Ecto neural progenitor cell (in vitro differentiated cells): ENCODE measurements at regions not wholly inside any gene's neighbourhood (a gene's known extent, or its start where the extent isn't known, plus 50 kb on each side); places are given as distances from the start of the nearest gene placed in this dataset.

Experiments used
- DNase-seq: peaks from one replicate; pipeline ENCODE4 v3.0.0-alpha.2; 2018; ENCODE audit warnings: low spot score

GRCh38 chr16:35733971-35734702, 2274.7 kb downstream of the TP53TG3F start:
- DNase-seq: no peak

GRCh38 chr16:35734728-35735402, 2275.5 kb downstream of the TP53TG3F start:
- DNase-seq: no peak

GRCh38 chr16:35735403-35736251, 2276.2 kb downstream of the TP53TG3F start:
- no peak for DNase-seq

- DNase-seq: no peak
These were observed 2277.1 kb downstream of the TP53TG3F start for GRCh38 chr16:35736546-35736945.

- no peak for DNase-seq
These were observed 2277.7 kb downstream of the TP53TG3F start for GRCh38 chr16:35737076-35737475.

- DNase-seq: no peak
These were observed 2282.1 kb downstream of the TP53TG3F start for GRCh38 chr16:35741546-35741945.

- DNase-seq: no peak
These were observed 2283.8 kb downstream of the TP53TG3F start for GRCh38 chr16:35743101-35743692.

GRCh38 chr16:35744084-35744483, 2284.7 kb downstream of the TP53TG3F start:
- no peak for DNase-seq

- no peak for DNase-seq
These were observed 2285.3 kb downstream of the TP53TG3F start for GRCh38 chr16:35744726-35745125.

- DNase-seq: no peak
These were observed 2285.8 kb downstream of the TP53TG3F start for GRCh38 chr16:35745191-35745590.

GRCh38 chr16:35745821-35746248, 2286.4 kb downstream of the TP53TG3F start:
- DNase-seq: no peak

- no peak for DNase-seq
These were observed 2287.0 kb downstream of the TP53TG3F start for GRCh38 chr16:35746281-35746962.

GRCh38 chr16:35746963-35747657, 2287.7 kb downstream of the TP53TG3F start:
- DNase-seq: no peak

- no peak for DNase-seq
These were observed 2288.4 kb downstream of the TP53TG3F start for GRCh38 chr16:35747658-35748455.

GRCh38 chr16:35748621-35749252, 2289.3 kb downstream of the TP53TG3F start:
- DNase-seq: no peak

GRCh38 chr16:35749253-35750141, 2290.1 kb downstream of the TP53TG3F start:
- no peak for DNase-seq

- no peak for DNase-seq
These were observed 2290.8 kb downstream of the TP53TG3F start for GRCh38 chr16:35750157-35750689.

- DNase-seq: no peak
These were observed 2291.3 kb downstream of the TP53TG3F start for GRCh38 chr16:35750701-35751104.
